ENCODE measurements at regions not wholly inside any gene's neighbourhood (a gene's known extent, or its start where the extent isn't known, plus 50 kb on each side); places are given as distances from the start of the nearest gene placed in this dataset.
A peak's percentile ranks its signal among the peaks of the same experiment; 100 is the strongest.
"Not testable (repeated sequence)": the region's sequence is repeated elsewhere in the genome, so short reads cannot be mapped to it uniquely, and the experiment has no call there.

DNA sequence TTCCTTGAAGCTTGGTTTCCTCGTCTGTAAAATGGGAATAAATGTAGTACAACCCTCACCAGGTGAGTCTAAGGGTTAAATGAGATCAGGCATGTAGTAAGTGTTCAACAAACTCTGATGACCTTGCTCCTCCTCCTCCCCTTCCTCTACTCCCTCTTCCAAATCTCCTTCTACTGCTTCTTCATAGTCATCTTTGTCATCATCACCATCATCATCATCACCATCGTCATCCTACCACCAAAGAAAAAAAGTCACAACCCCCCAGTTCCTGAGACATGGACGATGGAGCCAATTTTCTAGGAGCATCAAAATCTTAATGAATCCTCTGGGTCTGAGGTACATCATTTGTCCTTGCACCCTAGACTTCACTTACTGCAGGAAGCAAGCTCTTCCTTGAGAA, 240.0 kb downstream of the ANKRD60 start:
- in situ Hi-C loops (cut with HindIII; ENCODE audit: low pct_unique_long_range_greater_than_20kb, low sequenced_read_pairs), result no loop called here

DNA sequence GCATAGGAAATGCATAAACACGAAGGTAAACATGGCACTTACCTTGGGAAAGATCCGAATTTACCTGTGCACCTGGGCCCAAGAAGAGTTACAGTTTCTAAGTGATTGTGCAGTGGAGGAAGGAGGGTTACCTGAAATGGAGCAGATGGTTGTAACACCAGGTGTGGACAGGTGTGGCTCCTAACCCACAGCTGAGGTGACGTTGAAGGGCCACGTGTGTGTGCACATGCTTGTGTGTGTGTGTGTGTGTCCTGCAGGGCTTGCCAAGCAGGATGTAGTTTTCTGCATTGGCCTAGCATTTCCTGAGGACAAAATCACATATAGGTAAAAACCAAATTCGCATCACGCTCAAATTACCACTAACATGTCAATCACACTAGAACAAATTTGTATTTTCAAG, 240.8 kb downstream of the ANKRD60 start:
- no peak for DNase-seq (ENCODE audit: low read depth, low spot score)
- in situ Hi-C loops (cut with HindIII; ENCODE audit: low pct_unique_long_range_greater_than_20kb, low sequenced_read_pairs), result no loop called here

More for the DNA sequence above, 240.0 kb downstream of the ANKRD60 start:
- DNase-seq (ENCODE audit: low read depth, low spot score), result no peak

DNA sequence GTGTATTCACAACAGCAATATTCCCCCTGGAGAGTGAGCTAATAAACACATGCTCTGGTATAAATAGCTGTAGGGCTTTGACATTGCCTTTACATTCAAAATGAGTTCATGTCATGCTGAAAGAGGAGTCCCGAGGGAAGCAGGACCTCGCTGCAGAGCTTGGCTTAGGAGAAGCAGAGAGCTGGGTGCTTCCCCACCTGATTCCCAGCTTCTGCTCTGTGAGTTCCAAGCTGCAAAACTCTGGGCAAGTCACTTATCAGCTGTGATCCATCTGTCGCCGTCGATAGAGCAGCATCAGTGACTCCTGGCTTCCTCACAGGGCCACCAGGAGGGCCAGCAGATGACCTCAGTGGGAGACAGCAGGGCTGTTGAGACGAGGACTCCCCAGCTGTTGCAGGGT, 241.8 kb downstream of the ANKRD60 start:
- DNase-seq (ENCODE audit: low read depth, low spot score), result peak; percentile 22
- in situ Hi-C loops (cut with HindIII; ENCODE audit: low pct_unique_long_range_greater_than_20kb, low sequenced_read_pairs), result no loop called here

DNA sequence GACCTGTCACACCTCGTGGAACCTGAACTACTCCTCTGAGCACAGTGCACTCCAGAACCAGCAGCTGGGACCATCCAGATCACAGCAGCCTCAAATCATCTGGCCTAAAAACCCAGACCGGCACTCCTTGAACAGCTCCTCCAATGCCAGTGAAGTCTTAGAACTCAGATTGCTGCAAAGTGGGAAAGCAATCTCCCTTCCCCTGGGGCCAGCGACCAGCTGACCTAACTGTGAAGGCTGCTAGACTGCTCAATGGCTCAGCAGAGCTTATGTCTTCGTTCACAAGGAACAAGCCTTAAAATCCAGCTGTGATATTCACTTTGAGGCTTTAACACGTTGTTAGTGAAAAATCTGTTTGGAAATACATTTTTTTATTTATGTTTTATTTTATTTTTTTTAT, 243.2 kb downstream of the ANKRD60 start:
- in situ Hi-C loops (cut with HindIII; ENCODE audit: low pct_unique_long_range_greater_than_20kb, low sequenced_read_pairs), result no loop called here

DNA sequence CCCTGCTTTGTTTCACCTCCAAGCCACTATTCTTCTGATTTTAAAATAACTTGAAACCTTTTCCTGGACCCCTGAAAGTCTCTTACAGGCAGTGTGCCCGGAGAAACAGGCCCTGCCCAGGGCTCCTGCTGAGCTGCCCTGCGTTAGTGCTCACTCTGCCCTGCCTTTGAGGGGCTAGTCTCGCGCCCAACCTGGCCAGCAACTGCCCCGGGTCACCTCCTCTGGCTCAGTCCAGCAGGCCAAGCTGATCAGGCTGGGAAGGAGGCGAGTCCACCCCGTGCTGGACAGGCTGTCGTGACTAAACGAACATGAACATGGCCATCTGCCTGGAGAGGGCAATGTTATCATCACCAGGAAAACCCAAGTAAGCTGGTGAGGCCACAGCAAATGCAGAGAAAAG, 245.4 kb downstream of the ANKRD60 start:
- in situ Hi-C loops (cut with HindIII; ENCODE audit: low pct_unique_long_range_greater_than_20kb, low sequenced_read_pairs), result no loop called here
- DNase-seq (ENCODE audit: low read depth, low spot score), result no peak

More for the DNA sequence above, 243.2 kb downstream of the ANKRD60 start:
- DNase-seq (ENCODE audit: low read depth, low spot score), result peak; percentile 23

DNA sequence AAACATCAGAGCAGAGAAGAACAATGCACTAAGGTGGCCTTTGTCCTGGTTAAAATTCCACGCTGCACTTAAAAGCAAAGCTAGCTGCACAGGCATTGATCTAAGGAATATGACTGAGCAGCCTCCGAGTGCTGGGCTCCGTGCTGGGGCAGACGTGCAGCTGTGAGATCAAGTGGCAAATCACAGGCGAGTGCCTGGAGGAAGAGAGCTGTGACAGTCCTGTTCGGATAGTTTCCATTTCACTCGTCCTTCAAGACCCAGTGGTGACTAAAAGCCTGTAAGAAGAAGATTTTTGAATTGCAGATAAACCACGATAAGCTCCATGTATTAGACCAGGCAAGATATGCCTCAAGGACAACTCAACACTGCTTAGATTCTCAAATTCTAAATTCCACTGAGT, 247.9 kb downstream of the ANKRD60 start:
- DNase-seq (ENCODE audit: low read depth, low spot score), result no peak

DNA sequence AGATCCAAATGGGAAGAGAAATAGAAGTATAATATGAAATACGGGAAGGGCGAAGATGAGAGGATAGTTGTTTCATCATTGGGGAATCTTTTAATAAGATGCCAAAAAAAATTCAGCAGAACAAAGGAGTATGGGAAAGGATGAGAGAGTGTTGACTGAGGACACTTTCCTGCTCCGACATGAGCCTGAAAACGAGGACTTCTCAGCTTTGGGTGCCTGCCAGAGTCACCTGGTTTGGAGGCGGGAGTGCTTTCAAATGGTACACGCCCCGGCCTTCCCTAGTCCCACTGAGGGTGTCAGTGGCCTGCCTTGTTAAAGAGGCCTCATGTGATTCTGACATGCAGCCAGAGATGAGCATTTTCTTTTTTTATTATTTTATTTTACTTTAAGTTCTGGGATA, 250.9 kb downstream of the ANKRD60 start:
- no peak for DNase-seq (ENCODE audit: low read depth, low spot score)
- in situ Hi-C loops (cut with HindIII; ENCODE audit: low pct_unique_long_range_greater_than_20kb, low sequenced_read_pairs), result no loop called here

More for the DNA sequence above, 247.9 kb downstream of the ANKRD60 start:
- in situ Hi-C loops (cut with HindIII; ENCODE audit: low pct_unique_long_range_greater_than_20kb, low sequenced_read_pairs), result no loop called here

DNA sequence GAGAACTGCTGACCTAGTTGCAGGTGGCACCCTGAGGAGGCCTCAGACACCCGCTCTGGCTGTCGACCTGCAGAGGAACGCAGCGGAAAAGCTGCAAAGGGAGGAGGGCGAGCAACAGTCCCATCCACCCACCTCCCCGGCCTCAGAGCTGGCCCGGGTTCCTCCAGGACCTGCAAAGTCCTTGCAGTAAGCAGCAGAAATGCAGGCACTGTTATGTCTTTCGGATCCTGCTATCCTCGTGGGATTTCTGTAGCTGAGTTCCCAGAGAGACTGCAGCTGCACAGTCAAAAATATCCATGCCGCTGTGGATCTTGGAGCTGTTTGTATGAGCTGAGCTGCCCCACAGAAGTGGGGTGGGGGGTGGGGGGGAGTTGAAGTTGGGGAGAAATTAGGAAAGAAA, 251.3 kb downstream of the ANKRD60 start:
- in situ Hi-C loops (cut with HindIII; ENCODE audit: low pct_unique_long_range_greater_than_20kb, low sequenced_read_pairs), result no loop called here
- no peak for DNase-seq (ENCODE audit: low read depth, low spot score)

DNA sequence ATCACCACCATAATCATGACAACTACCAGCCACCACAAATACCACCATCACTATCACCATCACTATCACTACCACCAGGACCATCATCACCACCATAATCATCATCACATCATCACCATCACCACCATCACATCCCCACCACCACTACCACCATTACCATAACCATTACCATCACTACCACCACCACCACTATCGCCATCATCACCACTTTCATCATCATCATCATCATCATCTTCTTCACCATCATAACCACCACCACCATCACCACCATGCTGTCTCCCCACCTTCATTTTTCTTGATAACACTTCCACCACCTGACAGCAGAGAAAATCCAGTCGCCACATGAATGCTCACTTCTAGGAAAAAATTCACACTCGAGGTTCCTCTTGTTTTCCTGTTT, 253.6 kb downstream of the ANKRD60 start:
- in situ Hi-C loops (cut with HindIII; ENCODE audit: low pct_unique_long_range_greater_than_20kb, low sequenced_read_pairs), result no loop called here
- DNase-seq (ENCODE audit: low read depth, low spot score), result no peak

DNA sequence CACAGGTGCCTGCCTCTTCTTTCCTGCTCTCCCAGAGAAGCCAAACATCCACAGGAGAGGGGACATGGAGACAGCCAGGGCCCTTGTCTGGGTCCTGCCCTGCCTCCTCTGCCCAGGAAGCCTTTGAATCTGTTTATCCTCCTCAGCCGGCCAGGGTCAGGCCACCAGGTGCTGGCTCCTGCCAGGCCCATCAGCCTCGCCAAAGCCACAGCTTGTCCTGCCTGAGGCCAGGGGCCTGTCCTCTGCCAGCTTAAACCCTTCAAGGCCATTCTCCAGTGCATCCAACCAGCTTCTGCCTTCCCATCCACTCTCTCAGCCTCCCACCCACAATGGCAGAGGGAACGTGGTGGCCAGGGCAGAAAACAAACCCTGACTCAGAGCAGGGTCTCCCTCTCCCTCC, 254.6 kb downstream of the ANKRD60 start:
- DNase-seq (ENCODE audit: low read depth, low spot score), result no peak
- in situ Hi-C loops (cut with HindIII; ENCODE audit: low pct_unique_long_range_greater_than_20kb, low sequenced_read_pairs), result no loop called here

DNA sequence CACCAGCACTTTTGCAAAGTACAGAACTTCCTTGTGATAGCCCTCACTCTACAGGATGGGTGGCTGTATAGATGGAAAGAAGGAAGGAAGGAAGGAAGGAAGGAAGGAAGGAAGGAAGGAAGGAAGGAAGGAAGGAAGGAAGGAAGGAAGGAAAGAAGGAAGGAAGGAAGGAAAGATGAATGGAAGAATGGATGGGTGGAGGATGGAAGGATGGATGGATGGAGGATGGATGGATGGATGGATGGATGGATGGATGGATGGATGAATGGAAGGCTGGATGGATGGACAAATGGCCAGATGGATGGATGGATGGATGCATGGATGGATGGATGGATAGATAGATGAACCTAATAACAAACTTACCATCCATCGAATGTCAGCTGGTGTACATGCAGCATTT, 256.9 kb downstream of the ANKRD60 start:
- DNase-seq (ENCODE audit: low read depth, low spot score); in situ Hi-C loops (cut with HindIII; ENCODE audit: low pct_unique_long_range_greater_than_20kb, low sequenced_read_pairs): not testable (repeated sequence)

DNA sequence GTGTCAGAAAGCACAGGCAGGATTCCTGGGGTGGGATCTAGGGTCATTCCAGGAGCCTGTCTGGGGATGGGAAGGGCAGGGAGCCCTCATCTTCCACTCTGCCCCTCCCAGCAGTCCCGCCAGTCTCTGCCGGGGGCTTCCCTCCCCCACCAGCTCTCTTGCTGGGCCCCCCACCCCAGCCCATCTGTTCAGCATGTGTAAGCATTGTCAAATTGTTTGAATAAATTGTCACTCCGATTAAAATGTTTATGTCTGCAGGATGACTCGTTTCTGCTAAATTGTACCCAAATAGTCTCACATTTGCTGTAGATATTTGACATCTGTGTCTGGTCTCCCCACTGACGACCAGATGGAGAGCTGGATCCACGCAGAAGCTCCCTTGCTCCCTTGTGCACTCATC, 257.6 kb downstream of the ANKRD60 start:
- in situ Hi-C loops (cut with HindIII; ENCODE audit: low pct_unique_long_range_greater_than_20kb, low sequenced_read_pairs), result no loop called here

DNA sequence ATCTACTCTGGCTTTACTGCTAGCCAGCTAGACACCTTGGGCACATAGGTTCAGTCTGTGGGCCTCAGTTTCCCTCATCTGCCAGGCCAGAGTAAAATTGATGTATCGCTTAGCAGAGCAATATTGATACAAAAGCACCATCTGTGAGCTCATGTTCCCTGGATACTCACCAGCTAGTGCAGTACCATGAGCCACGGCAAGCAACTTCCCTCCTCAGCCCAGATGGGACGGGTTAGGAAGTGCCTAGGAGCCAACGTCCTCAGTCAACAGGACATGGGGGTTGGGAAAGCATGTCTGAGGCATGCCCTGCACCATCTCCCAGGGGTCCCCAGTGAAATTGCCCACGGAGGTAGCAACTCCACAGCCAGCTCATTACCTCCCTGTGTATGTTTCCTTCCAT, 258.3 kb downstream of the ANKRD60 start:
- in situ Hi-C loops (cut with HindIII; ENCODE audit: low pct_unique_long_range_greater_than_20kb, low sequenced_read_pairs), result no loop called here
- DNase-seq (ENCODE audit: low read depth, low spot score), result no peak

More for the DNA sequence above, 257.6 kb downstream of the ANKRD60 start:
- DNase-seq (ENCODE audit: low read depth, low spot score), result no peak

DNA sequence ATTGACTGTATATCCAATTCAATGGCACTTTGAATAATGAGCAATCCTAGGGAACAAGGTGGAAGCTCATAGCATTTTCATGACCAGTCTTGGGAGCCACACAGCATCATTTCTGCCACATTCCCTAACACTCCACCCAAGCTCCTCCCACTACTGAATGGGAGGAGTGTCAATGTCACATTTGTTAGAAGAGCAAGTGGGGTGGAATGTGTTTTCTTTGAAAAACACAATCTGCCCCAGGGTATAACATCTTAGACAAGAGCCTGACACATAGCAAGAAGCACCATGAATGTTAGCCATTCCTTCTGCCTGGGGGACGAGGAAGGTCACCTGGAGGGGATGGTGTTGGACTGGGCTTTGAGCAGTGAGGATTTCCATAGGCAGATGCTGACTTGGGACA, 258.3 kb upstream of the PMEPA1 start:
- peak; percentile 22 for DNase-seq (ENCODE audit: low read depth, low spot score)
- in situ Hi-C loops (cut with HindIII; ENCODE audit: low pct_unique_long_range_greater_than_20kb, low sequenced_read_pairs), result no loop called here

DNA sequence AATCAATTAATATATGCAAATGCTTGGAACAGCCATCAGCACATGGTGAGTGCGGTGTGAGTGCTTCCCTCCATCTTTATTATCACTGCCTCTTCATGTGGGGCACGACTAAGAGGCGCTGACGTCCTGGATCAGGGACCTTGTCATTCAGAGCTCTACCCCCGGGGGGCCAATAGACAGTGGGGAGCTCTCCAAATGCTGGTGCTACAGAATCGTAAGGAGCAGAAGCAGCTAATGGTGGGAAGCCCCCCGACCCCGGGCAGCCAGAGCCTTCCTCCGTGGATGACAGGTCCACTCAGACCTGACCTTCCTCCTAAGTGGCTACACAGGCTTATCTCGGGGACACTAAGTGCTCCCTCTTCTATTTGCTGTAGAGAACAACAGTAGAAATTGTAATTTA, 257.5 kb upstream of the PMEPA1 start:
- DNase-seq (ENCODE audit: low read depth, low spot score), result no peak
- in situ Hi-C loops (cut with HindIII; ENCODE audit: low pct_unique_long_range_greater_than_20kb, low sequenced_read_pairs), result no loop called here

DNA sequence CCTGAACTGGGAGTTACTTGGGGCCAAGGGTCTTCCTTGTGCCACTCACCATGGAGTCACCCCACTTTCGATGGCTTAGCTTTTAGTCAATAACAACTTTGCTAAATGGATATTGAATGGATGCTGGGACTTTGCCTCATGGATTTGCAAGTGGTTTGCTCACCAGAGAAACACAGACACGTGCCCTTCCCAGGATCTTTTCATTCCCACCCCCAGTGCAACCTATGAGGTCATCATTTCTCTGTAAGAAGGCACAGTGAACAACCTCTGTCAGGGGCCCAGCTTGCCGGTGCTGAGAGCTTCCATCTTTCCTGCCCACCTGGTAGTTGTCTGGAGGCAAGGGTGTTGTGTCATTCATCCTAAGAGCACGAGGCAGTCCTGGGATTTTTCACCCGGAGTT, 256.8 kb upstream of the PMEPA1 start:
- in situ Hi-C loops (cut with HindIII; ENCODE audit: low pct_unique_long_range_greater_than_20kb, low sequenced_read_pairs), result no loop called here
- DNase-seq (ENCODE audit: low read depth, low spot score), result no peak

DNA sequence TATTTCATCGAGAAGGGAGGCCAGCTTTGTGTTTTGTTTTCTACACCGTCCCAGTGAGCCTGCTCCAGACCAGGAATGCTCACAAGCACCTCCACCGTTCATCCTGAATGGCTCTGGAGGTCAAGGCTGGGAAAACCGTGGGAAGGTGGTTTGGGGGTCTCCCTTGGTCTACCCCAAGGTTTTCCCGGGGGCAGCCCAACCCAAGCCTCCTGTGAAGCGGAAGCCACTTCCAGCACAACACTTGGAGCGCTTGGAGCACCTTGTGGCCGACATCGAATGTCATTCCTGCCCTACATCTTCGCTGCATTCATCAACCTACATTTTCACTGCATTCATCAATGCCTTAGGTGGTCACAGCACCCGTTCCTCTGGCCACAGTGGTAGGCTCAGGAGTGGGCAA, 255.6 kb upstream of the PMEPA1 start:
- DNase-seq (ENCODE audit: low read depth, low spot score), result no peak
- in situ Hi-C loops (cut with HindIII; ENCODE audit: low pct_unique_long_range_greater_than_20kb, low sequenced_read_pairs), result no loop called here

DNA sequence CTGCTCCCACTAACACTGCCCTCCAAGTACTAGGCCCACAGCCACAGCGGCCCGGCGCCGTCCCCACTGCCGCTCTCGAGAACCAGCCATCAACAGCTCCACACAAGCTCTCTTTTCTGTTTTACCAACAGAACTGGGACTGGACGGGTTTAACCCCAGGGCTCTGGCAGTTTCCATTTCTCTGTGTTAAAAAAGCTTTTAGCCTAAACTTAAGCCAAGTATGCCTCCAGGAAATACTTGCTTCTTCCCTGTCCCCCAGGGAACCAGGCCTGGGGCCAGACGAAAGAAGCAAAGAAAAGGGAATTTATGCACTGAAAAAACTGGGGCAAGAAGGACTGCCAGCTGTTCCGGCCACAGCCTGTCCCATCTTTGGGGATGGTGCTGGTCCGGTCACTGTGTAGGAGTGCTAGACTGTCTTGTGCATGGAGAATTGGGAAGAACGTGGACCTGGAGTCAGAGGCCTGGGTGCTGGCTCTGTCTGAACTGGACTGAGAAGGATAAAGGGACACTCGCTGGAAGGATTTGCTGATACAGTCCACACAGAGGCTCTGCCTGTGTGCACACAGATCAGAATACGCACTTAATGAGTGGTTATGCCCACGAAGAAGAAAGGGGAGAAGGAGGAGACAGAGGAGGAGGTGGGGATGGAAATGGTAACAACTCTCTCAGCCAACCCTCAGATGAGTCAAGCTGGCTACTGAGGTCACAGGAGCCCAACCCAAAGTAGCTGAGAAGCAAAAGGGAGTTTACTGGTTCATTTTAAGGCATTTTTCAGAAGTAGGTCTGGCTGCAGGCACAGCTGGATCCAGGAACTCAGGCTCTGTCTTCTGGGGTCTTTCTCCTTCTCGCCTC, 254.4 kb upstream of the PMEPA1 start:
- in situ Hi-C loops (cut with HindIII; ENCODE audit: low pct_unique_long_range_greater_than_20kb, low sequenced_read_pairs), result no loop called here
- DNase-seq (ENCODE audit: low read depth, low spot score), result no peak

DNA sequence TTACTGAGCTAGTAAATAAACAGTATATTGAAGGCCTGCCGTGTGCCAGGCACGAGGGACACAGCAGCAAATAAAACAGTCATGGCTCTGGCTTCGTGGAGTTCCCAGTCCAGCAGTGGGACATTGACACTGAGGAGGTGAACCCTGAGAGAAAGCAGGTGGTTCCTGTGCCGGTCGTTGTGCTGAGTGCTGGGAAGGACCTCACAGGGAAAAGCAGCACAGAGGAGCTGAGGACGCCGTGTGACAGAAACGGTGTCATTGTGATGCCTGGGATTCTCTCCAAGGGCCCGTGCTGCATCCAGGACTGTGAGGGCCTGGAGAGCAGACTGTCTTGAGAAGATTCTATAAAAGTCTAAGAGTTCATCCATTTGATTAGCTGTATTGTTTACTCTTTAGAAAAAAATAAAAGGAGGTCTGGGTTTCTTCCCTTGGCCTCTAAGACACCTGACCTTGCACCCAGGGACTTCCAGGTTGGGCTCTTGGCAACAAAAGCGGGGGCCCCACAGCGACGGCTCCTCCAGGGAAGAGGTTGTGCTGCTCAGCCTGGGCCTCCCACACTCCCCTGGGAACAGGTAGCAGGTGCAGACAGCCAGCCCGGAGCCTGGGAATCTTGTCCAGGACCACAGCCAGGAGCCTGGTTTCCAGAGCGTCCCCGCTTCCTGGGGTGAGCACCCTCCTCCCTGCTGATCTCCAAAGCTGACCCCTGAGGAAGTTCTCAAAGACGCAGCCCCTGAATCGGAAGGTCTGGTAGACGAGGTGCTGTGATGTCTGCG, 251.2 kb upstream of the PMEPA1 start:
- in situ Hi-C loops (cut with HindIII; ENCODE audit: low pct_unique_long_range_greater_than_20kb, low sequenced_read_pairs), result no loop called here
- no peak for DNase-seq (ENCODE audit: low read depth, low spot score)
